GM10847 (cell line): ENCODE measurements at regions not wholly inside any gene's neighbourhood (a gene's known extent, or its start where the extent isn't known, plus 50 kb on each side); places are given as distances from the start of the nearest gene placed in this dataset.

Experiments
- POLR2A ChIP-seq: IDR thresholded peaks from 2 replicates; pipeline ENCODE4 v1.6.1; 2011; ENCODE audit not compliant: insufficient read length; ENCODE audit errors: extremely low read depth

GRCh38 chr6:26164120-26164505, 76.9 kb downstream of the HFE start:
- no peak for TF ChIP-seq POLR2A

GRCh38 chr6:26165261-26165790, 78.1 kb downstream of the HFE start:
- TF ChIP-seq POLR2A, result no peak

DNA sequence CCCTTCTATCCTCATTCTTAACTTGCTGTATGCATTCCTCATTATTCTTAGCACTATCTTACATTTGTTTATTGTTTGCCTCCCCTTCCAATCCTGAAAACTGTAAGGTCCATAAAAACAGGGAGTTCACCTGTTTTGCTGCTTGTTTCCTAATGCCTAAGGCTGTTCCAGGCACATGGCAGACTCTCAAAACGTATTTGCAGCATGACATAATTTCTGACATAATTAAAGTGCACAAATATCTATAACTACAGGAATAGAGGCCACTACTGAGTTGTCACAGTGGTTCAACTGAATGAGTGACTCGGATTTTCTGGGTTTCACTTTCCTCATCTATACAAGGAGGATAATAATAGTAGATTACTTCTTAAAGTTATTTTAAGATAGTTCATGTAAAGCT, 83.0 kb downstream of the HFE start:
- no peak for TF ChIP-seq POLR2A

DNA sequence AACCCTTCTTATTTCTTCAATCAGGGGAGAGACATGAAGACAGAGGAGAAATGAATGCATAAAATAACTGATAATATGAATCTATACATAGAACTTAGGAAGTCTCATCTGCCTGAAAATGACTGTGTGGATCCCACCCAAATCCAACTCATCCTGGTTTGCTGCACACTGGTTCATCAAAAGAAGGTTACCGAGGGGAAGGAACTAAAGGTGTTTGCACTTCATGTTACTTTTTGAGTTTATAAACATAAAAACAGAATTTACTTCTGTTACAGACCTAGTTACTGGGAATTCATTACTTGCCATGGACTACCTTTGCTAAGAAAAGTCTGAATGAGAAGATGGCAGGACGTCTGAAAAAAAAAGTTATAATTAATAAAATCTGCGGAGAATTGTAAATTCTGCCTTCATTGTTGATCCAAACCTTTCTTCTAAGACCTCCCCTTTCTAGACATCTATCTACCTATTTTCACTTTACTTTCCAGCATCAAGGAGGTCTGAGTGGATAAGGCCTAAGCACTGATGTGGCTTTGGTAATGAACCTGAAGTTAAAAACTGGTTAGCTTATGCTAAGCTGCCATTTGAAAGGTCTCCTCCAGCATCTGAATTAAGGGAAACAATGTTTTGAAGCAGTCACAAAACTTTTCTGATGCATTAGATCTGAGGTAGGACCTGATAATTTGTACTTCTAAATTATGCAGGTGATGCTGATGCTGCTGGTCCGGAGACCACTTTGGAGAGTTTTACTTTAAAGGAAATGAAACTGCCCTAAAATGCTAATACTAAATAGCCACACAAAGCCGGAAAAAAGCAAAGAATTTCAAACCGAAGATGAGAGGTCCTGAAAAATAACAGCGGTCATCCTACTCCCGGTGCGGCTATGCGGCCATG, 84.0 kb downstream of the HFE start:
- TF ChIP-seq POLR2A, result no peak

DNA sequence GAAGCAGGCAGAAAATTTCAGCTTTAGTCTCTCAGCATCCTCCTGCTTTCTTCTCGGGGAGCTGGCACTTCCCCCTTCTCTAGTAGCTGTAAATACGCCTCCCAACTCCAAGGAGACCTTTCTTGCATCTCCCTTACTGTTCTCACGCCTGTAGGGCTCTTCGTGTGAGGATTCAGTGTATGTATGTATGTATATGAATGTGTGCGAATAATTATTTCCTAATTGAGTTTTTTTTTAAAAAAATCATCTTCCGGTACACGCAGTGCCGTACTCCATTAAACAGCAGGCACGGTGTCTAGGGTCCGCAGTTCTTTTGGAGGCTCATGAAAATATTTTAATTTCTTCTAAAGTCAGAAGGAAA, 85.4 kb downstream of the HFE start:
- no peak for TF ChIP-seq POLR2A

- TF ChIP-seq POLR2A, result no peak
Measured at GRCh38 chr6:26173836-26174145, 86.6 kb downstream of the HFE start.

- no peak for TF ChIP-seq POLR2A
Measured at GRCh38 chr6:26175033-26175427, 87.8 kb downstream of the HFE start.

DNA sequence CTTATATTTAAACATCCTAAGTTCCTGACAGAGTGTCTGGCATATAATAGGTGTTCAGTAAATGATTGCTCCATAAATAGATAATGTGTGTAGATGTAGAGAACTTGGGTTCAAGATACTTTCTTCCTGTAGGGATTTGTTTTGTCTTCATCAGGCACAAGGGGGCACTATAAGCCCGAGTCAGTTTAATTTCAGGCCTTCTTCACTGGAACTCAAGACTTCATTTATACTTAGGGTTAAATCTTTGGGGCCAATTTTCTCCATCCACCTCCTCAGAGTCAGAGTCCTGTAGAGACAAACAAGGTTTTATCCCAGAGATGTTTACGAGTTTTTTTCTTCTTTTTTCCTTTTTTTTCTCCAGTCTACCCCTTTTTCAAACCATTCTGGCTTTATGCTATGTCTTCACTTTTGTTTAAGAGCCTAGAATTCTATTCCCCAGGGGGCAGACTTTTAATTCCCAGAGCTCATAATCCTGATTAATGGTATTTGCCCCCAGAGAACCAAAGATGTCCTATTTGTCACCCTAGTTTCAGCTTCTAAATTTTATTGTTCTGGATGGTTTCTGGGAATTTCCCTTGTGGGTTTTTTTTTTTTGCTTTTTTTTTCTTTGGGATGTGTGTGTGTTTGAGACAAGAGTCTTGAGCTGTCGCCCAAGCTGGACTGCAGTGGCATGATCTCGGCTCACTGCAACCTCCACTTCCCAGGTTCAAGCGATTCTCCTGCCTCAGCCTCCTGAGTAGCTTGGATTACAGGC, 88.4 kb downstream of the HFE start:
- no peak for TF ChIP-seq POLR2A

- TF ChIP-seq POLR2A, result no peak
Measured at GRCh38 chr6:26179675-26180074, 92.4 kb downstream of the HFE start.

- TF ChIP-seq POLR2A, result no peak
Measured at GRCh38 chr6:26180346-26180745, 93.1 kb downstream of the HFE start.

GRCh38 chr6:26183237-26183580, 96.0 kb downstream of the HFE start:
- no peak for TF ChIP-seq POLR2A

GRCh38 chr6:26183581-26184366, 96.5 kb downstream of the HFE start:
- peak; percentile 86 for TF ChIP-seq POLR2A

DNA sequence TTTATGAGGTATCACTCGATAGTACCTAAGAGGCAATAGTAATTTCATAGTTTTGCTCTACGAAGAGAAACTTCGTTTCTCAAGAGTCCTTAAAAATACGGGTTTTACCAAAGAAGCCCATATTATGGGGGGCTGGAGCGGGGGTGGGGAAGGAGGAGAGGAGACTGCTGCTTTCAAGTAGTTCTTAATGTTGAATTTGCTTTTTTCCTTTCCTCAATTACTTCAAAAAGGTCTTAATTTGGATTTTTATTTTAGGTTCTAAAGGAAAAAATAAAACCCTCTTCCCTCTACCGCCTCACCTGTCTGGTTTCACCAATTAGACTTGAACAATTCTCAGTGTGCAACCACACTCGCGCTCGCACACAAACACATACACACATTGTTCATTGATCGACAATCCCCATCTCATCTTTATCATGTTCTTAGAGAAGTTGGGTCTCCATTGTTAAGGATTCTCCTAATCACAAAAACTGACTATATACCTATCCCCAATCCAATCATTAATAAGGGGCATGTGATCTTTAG, 97.2 kb downstream of the HFE start:
- TF ChIP-seq POLR2A, result no peak

GRCh38 chr6:26185004-26185403, 97.8 kb downstream of the HFE start:
- no peak for TF ChIP-seq POLR2A

DNA sequence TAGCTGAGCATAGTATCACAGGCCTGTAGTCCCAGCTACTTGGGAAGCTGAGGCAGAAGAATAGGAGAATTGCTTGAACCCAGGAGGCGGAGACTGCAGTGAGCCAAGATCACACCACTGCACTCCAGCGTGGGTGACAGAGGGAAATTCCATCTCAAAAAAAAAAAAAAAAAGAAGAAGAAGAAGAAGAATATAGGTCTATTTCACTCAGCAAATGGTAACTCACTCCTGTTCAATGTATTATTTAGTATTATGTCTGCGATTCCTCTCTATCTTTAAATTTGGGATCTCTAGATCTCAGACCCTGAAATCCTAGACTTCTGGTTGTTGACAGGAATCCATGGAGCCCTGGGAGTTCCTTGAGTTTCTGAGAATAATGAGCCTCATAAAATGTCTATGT, 98.6 kb downstream of the HFE start:
- no peak for TF ChIP-seq POLR2A
